Gastroesophageal sphincter (tissue), 4 donors: ENCODE measurements at regions not wholly inside any gene's neighbourhood (a gene's known extent, or its start where the extent isn't known, plus 50 kb on each side); places are given as distances from the start of the nearest gene placed in this dataset.

ENCODE experiments used
- ATAC-seq: fragments of 150-250 bp; one replicate; pipeline ENCODE4 v1.9.1; 2016; ENCODE audit warnings: mild to moderate bottlenecking, moderate library complexity
- H3K27ac ChIP-seq, 4 donors: fragments of 200-600 bp; sonication (generic) in 3 of 4; 1 replicate in 3 of 4; 2 replicates in 1 of 4; pipeline ENCODE4 v1.5.1; 2016 to 2019
- H3K27me3 ChIP-seq: fragments of 200-600 bp; sonication (generic); one replicate; pipeline ENCODE4 v1.5.1; 2019
- H3K36me3 ChIP-seq, 2 donors: fragments of 200-600 bp; sonication (generic); one replicate each; pipeline ENCODE4 v1.5.1; 2019; ENCODE audit warnings: control low read depth in 1 of 2
- H3K4me1 ChIP-seq, 3 donors: fragments of 200-600 bp; sonication (generic); 1 replicate in 2 of 3; 2 replicates in 1 of 3; pipeline ENCODE4 v1.5.1; 2016 to 2019; ENCODE audit warnings: control low read depth in 2 of 3
- H3K4me3 ChIP-seq, 2 donors: fragments of 200-600 bp; sonication (generic); one replicate each; pipeline ENCODE4 v1.5.1; 2019; ENCODE audit warnings: mild to moderate bottlenecking in 1 of 2, moderate library complexity in 1 of 2
- H3K9me3 ChIP-seq, 3 donors: fragments of 200-600 bp; sonication (generic); one replicate each; pipeline ENCODE4 v1.5.1; 2017 to 2019; ENCODE audit warnings: control low read depth in 2 of 3
- CTCF ChIP-seq, 4 experiments: fragments of 200-600 bp in 2 of 4; fragments of 450-650 bp in 2 of 4; sonication (generic) in 1 of 4; IDR thresholded peaks; one replicate each; pipeline ENCODE4 v1.5.1; 2017 to 2019; ENCODE audit warnings: antibody characterized with exemption in 4 of 4, mild to moderate bottlenecking in 2 of 4, moderate library complexity in 2 of 4
- EP300 ChIP-seq: sonication (generic); formaldehyde crosslinking; IDR thresholded peaks from one replicate; pipeline ENCODE4 v1.6.1; 2017; ENCODE audit warnings: antibody characterized with exemption, mild to moderate bottlenecking
- POLR2A ChIP-seq, 2 donors: fragments of 450-650 bp; IDR thresholded peaks; one replicate each; pipeline ENCODE4 v1.6.1; 2017; ENCODE audit warnings: antibody characterized with exemption in 2 of 2, mild to moderate bottlenecking in 2 of 2, moderate library complexity in 1 of 2
- POLR2AphosphoS5 ChIP-seq: sonication (generic); formaldehyde crosslinking; IDR thresholded peaks from one replicate; pipeline ENCODE4 v1.6.1; 2017; ENCODE audit warnings: antibody characterized with exemption
- WGBS, 2 donors: methylation state at CpG; one replicate each; pipeline ENCODE4 v1.1.5; 2018; ENCODE audit warnings: low coverage in 1 of 2; 5-methylcytosine and 5-hydroxymethylcytosine counted together

DNA sequence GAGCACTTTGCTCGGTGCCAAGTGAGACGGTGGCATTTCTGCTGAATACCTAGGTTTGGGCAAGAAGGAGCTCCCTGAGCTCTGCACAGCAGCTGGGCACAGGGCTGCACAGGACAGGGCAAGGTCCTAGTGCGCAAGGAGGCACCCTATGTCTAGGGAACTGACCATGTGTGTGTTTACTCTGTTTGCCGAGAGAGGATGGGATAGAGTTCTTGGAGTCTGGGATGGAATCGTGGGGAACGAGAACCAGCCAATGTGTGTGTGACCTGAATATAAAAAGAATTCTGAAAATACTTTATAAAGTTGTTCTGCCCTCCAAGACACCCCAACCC is 179.5 kb upstream of the NECTIN1 start:
- Histone ChIP-seq H3K4me1 (no peaks in the 10 kb centered on the region), H3K27ac (no peak overlapping the region), H3K4me3 (no peak overlapping the region), H3K36me3 (no peaks in the 10 kb centered on the region), H3K9me3 (no peaks in the 10 kb centered on the region), H3K27me3 (peaks cover 55% of the 10 kb centered on the region)
- no peak for ATAC-seq
- 24 to 59% methylated on average over 3 to 5 of the region's 6 CpGs for WGBS, 2 donors
- no peak for TF ChIP-seq EP300
- no peak for TF ChIP-seq POLR2A (IDR thresholded peaks at IDR 0.05)
- TF ChIP-seq POLR2AphosphoS5 = no peak
- TF ChIP-seq CTCF (IDR thresholded peaks at IDR 0.05) = no peak

- TF ChIP-seq CTCF (IDR thresholded peaks at IDR 0.05) = no peak
- no peak for TF ChIP-seq EP300
- no peak for TF ChIP-seq POLR2A (IDR thresholded peaks at IDR 0.05)
- Histone ChIP-seq H3K27ac (no peak overlapping the region), H3K4me1 (no peaks in the 10 kb centered on the region), H3K27me3 (peaks cover 55% of the 10 kb centered on the region), H3K9me3 (no peaks in the 10 kb centered on the region), H3K36me3 (no peaks in the 10 kb centered on the region), H3K4me3 (no peak overlapping the region)
- 25 to 38% methylated on average over 8 of the region's 14 CpGs for WGBS, 2 donors
- ATAC-seq = no peak
Observed at GRCh38 chr11:119907878-119908572, 179.0 kb upstream of the NECTIN1 start.

DNA sequence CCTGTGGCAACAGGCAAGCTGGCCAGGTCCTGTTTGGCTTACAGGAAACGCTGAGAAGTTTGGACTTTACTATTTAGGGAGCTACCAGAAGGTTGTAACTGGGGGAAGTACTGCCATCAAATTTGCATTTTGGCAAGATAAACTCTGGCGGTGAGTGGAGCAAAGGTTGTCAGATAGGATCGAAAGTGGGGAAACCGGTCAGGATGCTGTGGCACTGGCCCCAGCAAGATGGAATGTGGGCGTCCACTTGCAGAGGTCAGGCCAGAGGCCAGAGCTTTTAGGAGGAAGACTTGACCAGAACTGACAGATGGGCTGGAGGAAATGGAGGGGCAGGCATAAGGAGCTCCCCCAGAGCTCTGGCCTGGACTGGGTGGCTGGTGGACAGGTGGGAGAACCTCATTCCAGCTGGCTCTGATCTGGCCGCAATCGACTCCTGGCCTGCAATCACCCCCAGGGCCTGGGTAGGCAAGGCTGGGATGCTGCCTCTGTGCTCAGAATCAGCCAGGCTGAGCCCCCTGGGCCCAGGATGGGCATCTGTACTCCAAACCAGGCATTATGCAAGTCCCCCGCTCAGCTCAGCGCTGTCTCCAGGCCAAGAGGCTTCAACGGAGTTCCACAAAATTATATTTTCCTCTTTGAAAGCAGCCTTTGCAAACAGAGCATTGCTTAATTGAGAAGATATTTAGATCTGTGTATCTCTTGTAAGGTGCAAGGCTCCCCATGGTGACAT is 178.3 kb upstream of the NECTIN1 start:
- H3K36me3 ChIP-seq = no peaks in the 10 kb centered on the region
- no peak overlapping the region for H3K27ac ChIP-seq
- H3K9me3 ChIP-seq = no peaks in the 10 kb centered on the region
- H3K27me3 ChIP-seq = peaks cover 55% of the 10 kb centered on the region
- whole genome bisulfite sequencing, 2 donors = 70 to 79% methylated on average over 5 to 7 of the region's 10 CpGs
- H3K4me3 ChIP-seq = no peak overlapping the region
- no peak for ATAC-seq
- TF ChIP-seq CTCF (IDR thresholded peaks at IDR 0.05) = no peak
- no peak for TF ChIP-seq POLR2A (IDR thresholded peaks at IDR 0.05)
- TF ChIP-seq POLR2AphosphoS5 = no peak
- no peak for TF ChIP-seq EP300
- no peaks in the 10 kb centered on the region for H3K4me1 ChIP-seq

GRCh38 chr11:119906376-119906775 is 177.4 kb upstream of the NECTIN1 start:
- no peak for ATAC-seq
- Histone ChIP-seq H3K4me3 (no peak overlapping the region), H3K27ac (no peak overlapping the region), H3K36me3 (no peaks in the 10 kb centered on the region), H3K4me1 (no peaks in the 10 kb centered on the region), H3K9me3 (no peaks in the 10 kb centered on the region), H3K27me3 (peaks cover 55% of the 10 kb centered on the region)
- TF ChIP-seq POLR2AphosphoS5 = no peak
- no peak for TF ChIP-seq EP300
- TF ChIP-seq CTCF (IDR thresholded peaks at IDR 0.05) = no peak
- no peak for TF ChIP-seq POLR2A (IDR thresholded peaks at IDR 0.05)
- 77 to 90% methylated on average over 4 to 5 of the region's 8 CpGs for WGBS, 2 donors

DNA sequence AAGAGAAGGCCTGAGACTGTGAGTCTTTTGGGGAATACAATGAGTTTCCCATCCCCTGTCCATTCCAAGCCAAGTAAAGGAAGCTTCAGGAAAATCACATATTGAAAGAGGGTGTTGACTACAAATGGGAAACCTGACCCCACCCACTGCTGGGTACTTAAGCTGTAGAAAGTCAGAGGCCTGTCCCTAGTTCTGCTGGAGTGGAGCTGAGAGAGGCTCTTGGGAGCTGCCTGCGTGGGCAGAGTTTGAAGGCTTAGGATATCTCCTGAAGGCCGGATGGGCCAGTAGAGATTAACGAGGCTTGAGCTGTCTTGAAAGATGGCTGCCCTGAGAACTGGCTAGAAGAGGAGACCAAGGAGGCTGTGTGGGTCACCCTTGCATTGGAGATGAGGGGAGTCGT is 176.2 kb upstream of the NECTIN1 start:
- Histone ChIP-seq H3K4me1 (no peaks in the 10 kb centered on the region), H3K27me3 (peaks cover 45% of the 10 kb centered on the region), H3K4me3 (no peak overlapping the region), H3K27ac (no peak overlapping the region), H3K36me3 (no peaks in the 10 kb centered on the region), H3K9me3 (no peaks in the 10 kb centered on the region)
- no peak for TF ChIP-seq CTCF (IDR thresholded peaks at IDR 0.05)
- TF ChIP-seq POLR2AphosphoS5 = no peak
- no peak for TF ChIP-seq EP300
- TF ChIP-seq POLR2A (IDR thresholded peaks at IDR 0.05) = no peak
- ATAC-seq = no peak
- 89 to 90% methylated on average over 3 to 4 of the region's 4 CpGs for WGBS, 2 donors
